Endometrium (tissue), 2 donors: ENCODE measurements at regions not wholly inside any gene's neighbourhood (a gene's known extent, or its start where the extent isn't known, plus 50 kb on each side); places are given as distances from the start of the nearest gene placed in this dataset.

Source experiments
- FAIRE-seq: peaks from 2 replicates; lab custom pipeline; 2012; peaks lifted over from hg19 to GRCh38; lab: Jason Lieb, UNC
- donor health status: control.
- donor health status: control.

GRCh38 chr1:219312967-219313366 lies 139.3 kb downstream of the LYPLAL1 start:
- no peak for FAIRE-seq

- FAIRE-seq: no peak
Observed at GRCh38 chr1:219310181-219310728, 136.6 kb downstream of the LYPLAL1 start.

GRCh38 chr1:219308367-219308766 lies 134.7 kb downstream of the LYPLAL1 start:
- FAIRE-seq: no peak

- FAIRE-seq: no peak
Observed at GRCh38 chr1:219304227-219305226, 130.8 kb downstream of the LYPLAL1 start.

GRCh38 chr1:219302697-219303096 lies 129.0 kb downstream of the LYPLAL1 start:
- FAIRE-seq: no peak

GRCh38 chr1:219299420-219299819 lies 125.7 kb downstream of the LYPLAL1 start:
- FAIRE-seq: no peak

GRCh38 chr1:219298571-219299148 lies 125.0 kb downstream of the LYPLAL1 start:
- peak; percentile 96 for FAIRE-seq

GRCh38 chr1:219296430-219297355 lies 123.0 kb downstream of the LYPLAL1 start:
- no peak for FAIRE-seq

- FAIRE-seq: no peak
Observed at GRCh38 chr1:219294251-219294650, 120.6 kb downstream of the LYPLAL1 start.

- no peak for FAIRE-seq
Observed at GRCh38 chr1:219293410-219293809, 119.7 kb downstream of the LYPLAL1 start.

GRCh38 chr1:219292999-219293398 lies 119.3 kb downstream of the LYPLAL1 start:
- FAIRE-seq: no peak

- FAIRE-seq: no peak
Observed at GRCh38 chr1:219292341-219292740, 118.7 kb downstream of the LYPLAL1 start.

GRCh38 chr1:219289171-219289570 lies 115.5 kb downstream of the LYPLAL1 start:
- FAIRE-seq: no peak

- no peak for FAIRE-seq
Observed at GRCh38 chr1:219283541-219283940, 109.9 kb downstream of the LYPLAL1 start.

- FAIRE-seq: no peak
Observed at GRCh38 chr1:219281831-219282230, 108.2 kb downstream of the LYPLAL1 start.

- FAIRE-seq: no peak
Observed at GRCh38 chr1:219279017-219279770, 105.5 kb downstream of the LYPLAL1 start.

- FAIRE-seq: no peak
Observed at GRCh38 chr1:219278288-219278687, 104.6 kb downstream of the LYPLAL1 start.

- peak; percentile 66 for FAIRE-seq
Observed at GRCh38 chr1:219277304-219278105, 103.8 kb downstream of the LYPLAL1 start.

- FAIRE-seq: no peak
Observed at GRCh38 chr1:219276049-219276738, 102.5 kb downstream of the LYPLAL1 start.
